ENCODE measurements at regions not wholly inside any gene's neighbourhood (a gene's known extent, or its start where the extent isn't known, plus 50 kb on each side); places are given as distances from the start of the nearest gene placed in this dataset.
"Not testable (repeated sequence)": the region's sequence is repeated elsewhere in the genome, so short reads cannot be mapped to it uniquely, and the experiment has no call there.

- POLR2A ChIA-PET, result interaction anchor here (0.7 kb wide), 2 partner anchors 56 to 1609 kb away, joined by 3 to 5 read pairs; no protein-coding TSS in a partner anchor
- ATAC-seq (no peak), DNase-seq (no peak)
- peaks cover 0 to 9% (median 0%) of the 10 kb centered on the region in 9 donors for H3K9me3 Mint-ChIP-seq
- peaks cover 0 to 2% (median 0%) of the 10 kb centered on the region in 4 donors for H3K4me1 Mint-ChIP-seq
- H3K27ac Mint-ChIP-seq, result no peak overlapping the region
- H3K27me3 Mint-ChIP-seq, result no peaks in the 10 kb centered on the region
- H3K4me3 Mint-ChIP-seq, result no peak overlapping the region
- H3K36me3 Mint-ChIP-seq, result no peaks in the 10 kb centered on the region
These were observed 290.3 kb downstream of the GATA3 start for GRCh38 chr10:8344756-8345155.

- POLR2A ChIA-PET, result no interaction called here
- no peak for ATAC-seq
These were observed 292.4 kb downstream of the GATA3 start for GRCh38 chr10:8346861-8347260.

GRCh38 chr10:8347614-8348013 is 293.1 kb downstream of the GATA3 start:
- H3K36me3 Mint-ChIP-seq, POLR2A ChIA-PET, DNase-seq, ATAC-seq, H3K4me3 Mint-ChIP-seq, H3K27me3 Mint-ChIP-seq, H3K9me3 Mint-ChIP-seq, H3K4me1 Mint-ChIP-seq: not testable (repeated sequence)
- H3K27ac Mint-ChIP-seq, result peak overlapping the region in 1 of 10 donors; percentile 74

More at GRCh38 chr10:8346861-8347260, 292.4 kb downstream of the GATA3 start:
- Mint-ChIP-seq H3K36me3 (no peaks in the 10 kb centered on the region), H3K27me3 (no peaks in the 10 kb centered on the region), H3K9me3 (peaks cover 0 to 4% (median 0%) of the 10 kb centered on the region in 9 donors), H3K27ac (no peak overlapping the region), H3K4me3 (no peak overlapping the region), H3K4me1 (no peaks in the 10 kb centered on the region)
- no peak for DNase-seq

- Mint-ChIP-seq H3K4me1 (no peaks in the 10 kb centered on the region), H3K9me3 (no peaks in the 10 kb centered on the region), H3K36me3 (no peaks in the 10 kb centered on the region), H3K27ac (peak overlapping the region in 1 of 10 donors; percentile 4), H3K27me3 (no peaks in the 10 kb centered on the region), H3K4me3 (peak overlapping the region in 1 of 10 donors; percentile 52)
- POLR2A ChIA-PET, result no interaction called here
- ATAC-seq (no peak), DNase-seq (no peak)
These were observed 295.2 kb downstream of the GATA3 start for GRCh38 chr10:8349610-8350249.

GRCh38 chr10:8350250-8350967 is 295.9 kb downstream of the GATA3 start:
- Mint-ChIP-seq H3K9me3 (no peaks in the 10 kb centered on the region), H3K27ac (no peak overlapping the region), H3K4me3 (peak overlapping the region in 1 of 10 donors; percentile 6), H3K4me1 (no peaks in the 10 kb centered on the region), H3K27me3 (no peaks in the 10 kb centered on the region), H3K36me3 (no peaks in the 10 kb centered on the region)
- ATAC-seq, result no peak
- POLR2A ChIA-PET, result no interaction called here
- DNase-seq, result no peak

- Mint-ChIP-seq H3K27me3 (peaks cover 0 to 5% (median 0%) of the 10 kb centered on the region in 5 donors), H3K27ac (no peak overlapping the region), H3K9me3 (no peaks in the 10 kb centered on the region), H3K4me1 (peaks cover 0 to 4% (median 0%) of the 10 kb centered on the region in 4 donors), H3K36me3 (no peaks in the 10 kb centered on the region), H3K4me3 (no peak overlapping the region)
- DNase-seq (no peak), ATAC-seq (no peak)
- POLR2A ChIA-PET, result no interaction called here
These were observed 297.9 kb downstream of the GATA3 start for GRCh38 chr10:8352171-8353075.

- H3K36me3 Mint-ChIP-seq, result no peaks in the 10 kb centered on the region
- H3K4me3 Mint-ChIP-seq, result no peak overlapping the region
- POLR2A ChIA-PET, result interaction anchor here (0.7 kb wide), 1 partner anchor 303 kb away, joined by 4 read pairs; no protein-coding TSS in a partner anchor
- peaks cover 0 to 5% (median 0%) of the 10 kb centered on the region in 5 donors for H3K27me3 Mint-ChIP-seq
- ATAC-seq (no peak), DNase-seq (no peak)
- no peaks in the 10 kb centered on the region for H3K9me3 Mint-ChIP-seq
- H3K4me1 Mint-ChIP-seq, result peaks cover 0 to 10% (median 4%) of the 10 kb centered on the region in 4 donors
- peak overlapping the region in 1 of 10 donors; percentile 49 for H3K27ac Mint-ChIP-seq
These were observed 301.8 kb downstream of the GATA3 start for GRCh38 chr10:8356283-8356682.

- POLR2A ChIA-PET, result no interaction called here
- no peak for DNase-seq
- Mint-ChIP-seq H3K4me1 (peaks cover 12 to 25% (median 14%) of the 10 kb centered on the region in 4 donors), H3K36me3 (no peaks in the 10 kb centered on the region), H3K27me3 (peaks cover 0 to 5% (median 0%) of the 10 kb centered on the region in 5 donors), H3K4me3 (no peak overlapping the region), H3K27ac (no peak overlapping the region), H3K9me3 (no peaks in the 10 kb centered on the region)
- no peak for ATAC-seq
These were observed 305.0 kb downstream of the GATA3 start for GRCh38 chr10:8359467-8359866.

- Mint-ChIP-seq H3K27ac (no peak overlapping the region), H3K4me3 (no peak overlapping the region), H3K36me3 (no peaks in the 10 kb centered on the region), H3K4me1 (peaks cover 12 to 29% (median 14%) of the 10 kb centered on the region in 4 donors), H3K9me3 (no peaks in the 10 kb centered on the region), H3K27me3 (peaks cover 0 to 5% (median 0%) of the 10 kb centered on the region in 5 donors)
- ATAC-seq (no peak), DNase-seq (peak in 1 of 10 donors; percentile 12)
- POLR2A ChIA-PET, result interaction anchor here (0.6 to 1.0 kb wide), 2 partner anchors 9 to 27 kb away, joined by 3 to 4 read pairs; no protein-coding TSS in a partner anchor
These were observed 305.9 kb downstream of the GATA3 start for GRCh38 chr10:8360365-8360764.

- no peak for DNase-seq
- H3K36me3 Mint-ChIP-seq, result no peaks in the 10 kb centered on the region
- H3K9me3 Mint-ChIP-seq, result no peaks in the 10 kb centered on the region
- H3K27me3 Mint-ChIP-seq, result peaks cover 0 to 5% (median 0%) of the 10 kb centered on the region in 5 donors
- peaks cover 15 to 35% (median 19%) of the 10 kb centered on the region in 4 donors for H3K4me1 Mint-ChIP-seq
- ATAC-seq, result no peak
- POLR2A ChIA-PET, result interaction anchor here (0.6 to 1.0 kb wide), 2 partner anchors 8 to 27 kb away, joined by 3 to 4 read pairs; no protein-coding TSS in a partner anchor
- H3K4me3 Mint-ChIP-seq, result no peak overlapping the region
- peak overlapping the region in 1 of 10 donors; percentile 67 for H3K27ac Mint-ChIP-seq
These were observed 306.5 kb downstream of the GATA3 start for GRCh38 chr10:8360814-8361509.

GRCh38 chr10:8361510-8361844 is 307.0 kb downstream of the GATA3 start:
- DNase-seq (no peak), ATAC-seq (no peak)
- Mint-ChIP-seq H3K4me3 (no peak overlapping the region), H3K9me3 (no peaks in the 10 kb centered on the region), H3K27ac (no peak overlapping the region), H3K36me3 (no peaks in the 10 kb centered on the region), H3K4me1 (peaks cover 14 to 40% (median 24%) of the 10 kb centered on the region in 4 donors), H3K27me3 (peaks cover 0 to 3% (median 0%) of the 10 kb centered on the region in 5 donors)
- POLR2A ChIA-PET, result no interaction called here

All from naive thymus-derived CD8-positive, alpha-beta T cell (primary cell).